Neutrophil (primary cell): ENCODE measurements at regions not wholly inside any gene's neighbourhood (a gene's known extent, or its start where the extent isn't known, plus 50 kb on each side); places are given as distances from the start of the nearest gene placed in this dataset.

Source experiments
- H3K27ac ChIP-seq: fragments of 200-600 bp; sonication (generic); 2 replicates; pipeline ENCODE4 v1.5.1; 2016; ENCODE audit warnings: mild to moderate bottlenecking, moderate library complexity
- H3K27me3 ChIP-seq: fragments of 200-600 bp; sonication (generic); 2 replicates; pipeline ENCODE4 v1.6.0; 2016; ENCODE audit warnings: mild to moderate bottlenecking
- H3K36me3 ChIP-seq: fragments of 200-600 bp; sonication (generic); 2 replicates; pipeline ENCODE4 v1.5.1; 2017
- H3K4me1 ChIP-seq, 2 experiments: fragments of 200-600 bp in 1 of 2; sonication (generic) in 1 of 2; 1 replicate in 1 of 2; 2 replicates in 1 of 2; pipeline versions ENCODE4 v1.5.1 to v1.6.1; 2013 to 2016; ENCODE audit warnings: low read depth in 1 of 2, low read length in 1 of 2, mild to moderate bottlenecking in 1 of 2, moderate library complexity in 1 of 2; ENCODE audit not compliant: control insufficient read depth in 1 of 2, insufficient read depth in 1 of 2
- H3K4me3 ChIP-seq, 2 experiments: fragments of 200-600 bp in 1 of 2; sonication (generic) in 1 of 2; 1 replicate in 1 of 2; 2 replicates in 1 of 2; pipeline ENCODE4 v1.5.1; 2013 to 2016; ENCODE audit warnings: low read depth in 1 of 2, low read length in 1 of 2, mild to moderate bottlenecking in 1 of 2, moderate library complexity in 1 of 2
- H3K9me3 ChIP-seq: fragments of 200-600 bp; sonication (generic); 2 replicates; pipeline ENCODE4 v1.5.1; 2016
- CTCF ChIP-seq: fragments of 200-600 bp; sonication (generic); IDR thresholded peaks from 2 replicates; pipeline ENCODE4 v1.5.1; 2016; ENCODE audit warnings: antibody characterized with exemption

GRCh38 chr10:29877793-29878491, 181.4 kb downstream of the JCAD start:
- no peak overlapping the region for H3K4me3 ChIP-seq

GRCh38 chr10:29876008-29876555, 183.3 kb downstream of the JCAD start:
- H3K27ac ChIP-seq = no peak overlapping the region
- no peaks in the 10 kb centered on the region for H3K4me1 ChIP-seq
- H3K4me3 ChIP-seq = no peak overlapping the region
- H3K9me3 ChIP-seq = no peaks in the 10 kb centered on the region
- no peaks in the 10 kb centered on the region for H3K36me3 ChIP-seq
- TF ChIP-seq CTCF = no peak
- H3K27me3 ChIP-seq = peaks cover 60% of the 10 kb centered on the region

More at GRCh38 chr10:29877793-29878491, 181.4 kb downstream of the JCAD start:
- Histone ChIP-seq H3K9me3 (no peaks in the 10 kb centered on the region), H3K27me3 (peaks cover 51% of the 10 kb centered on the region), H3K4me1 (no peaks in the 10 kb centered on the region), H3K27ac (no peak overlapping the region), H3K36me3 (no peaks in the 10 kb centered on the region)
- TF ChIP-seq CTCF = no peak

GRCh38 chr10:29874606-29875269, 184.6 kb downstream of the JCAD start:
- no peak for TF ChIP-seq CTCF

GRCh38 chr10:29873941-29874484, 185.4 kb downstream of the JCAD start:
- no peak overlapping the region for H3K4me3 ChIP-seq
- no peak overlapping the region for H3K27ac ChIP-seq
- no peak for TF ChIP-seq CTCF
- no peaks in the 10 kb centered on the region for H3K36me3 ChIP-seq
- H3K27me3 ChIP-seq = peaks cover 55% of the 10 kb centered on the region
- no peaks in the 10 kb centered on the region for H3K9me3 ChIP-seq
- H3K4me1 ChIP-seq = no peaks in the 10 kb centered on the region

More at GRCh38 chr10:29874606-29875269, 184.6 kb downstream of the JCAD start:
- H3K36me3 ChIP-seq = no peaks in the 10 kb centered on the region
- H3K9me3 ChIP-seq = no peaks in the 10 kb centered on the region
- H3K4me3 ChIP-seq = no peak overlapping the region
- peaks cover 60% of the 10 kb centered on the region for H3K27me3 ChIP-seq
- H3K27ac ChIP-seq = no peak overlapping the region
- no peaks in the 10 kb centered on the region for H3K4me1 ChIP-seq

GRCh38 chr10:29870522-29871044, 188.8 kb downstream of the JCAD start:
- TF ChIP-seq CTCF = no peak
- H3K9me3 ChIP-seq = no peaks in the 10 kb centered on the region
- H3K27ac ChIP-seq = no peak overlapping the region
- H3K36me3 ChIP-seq = no peaks in the 10 kb centered on the region
- H3K27me3 ChIP-seq = peaks cover 29% of the 10 kb centered on the region
- no peaks in the 10 kb centered on the region for H3K4me1 ChIP-seq
- no peak overlapping the region for H3K4me3 ChIP-seq
